Muscle of back (tissue), 3 donors: ENCODE measurements at regions not wholly inside any gene's neighbourhood (a gene's known extent, or its start where the extent isn't known, plus 50 kb on each side); places are given as distances from the start of the nearest gene placed in this dataset.

Experiments used
- DNase-seq, 3 donors: peaks; one replicate each; pipeline versions ENCODE4 v3.0.0 to v3.0.0-alpha.2; 2013

- DNase-seq: no peak
Observed at GRCh38 chr2:188138313-188138712, 153.4 kb upstream of the GULP1 start.

DNA sequence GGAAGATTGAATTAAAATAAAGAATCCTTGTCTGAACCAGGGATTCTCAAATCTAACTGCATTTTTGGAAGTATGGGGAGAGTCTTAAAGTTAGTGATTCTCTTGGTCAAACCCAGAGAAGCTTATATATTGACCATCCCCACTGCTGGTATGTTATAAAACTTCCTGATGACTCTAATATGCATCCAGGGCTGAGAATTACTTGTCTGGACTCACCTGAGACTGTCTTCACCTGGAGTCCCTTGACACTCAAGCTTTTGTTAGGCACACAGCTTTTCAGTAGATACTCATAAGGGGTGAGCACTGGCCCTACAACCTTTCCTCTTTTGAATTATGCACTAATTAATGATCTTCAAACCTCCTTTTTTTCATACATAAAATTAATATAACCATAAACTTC, 149.6 kb upstream of the GULP1 start:
- DNase-seq: no peak

GRCh38 chr2:188142636-188143295, 148.9 kb upstream of the GULP1 start:
- DNase-seq: peak in 1 of 3 donors; percentile 17

- no peak for DNase-seq
Observed at GRCh38 chr2:188145885-188146284, 145.8 kb upstream of the GULP1 start.

DNA sequence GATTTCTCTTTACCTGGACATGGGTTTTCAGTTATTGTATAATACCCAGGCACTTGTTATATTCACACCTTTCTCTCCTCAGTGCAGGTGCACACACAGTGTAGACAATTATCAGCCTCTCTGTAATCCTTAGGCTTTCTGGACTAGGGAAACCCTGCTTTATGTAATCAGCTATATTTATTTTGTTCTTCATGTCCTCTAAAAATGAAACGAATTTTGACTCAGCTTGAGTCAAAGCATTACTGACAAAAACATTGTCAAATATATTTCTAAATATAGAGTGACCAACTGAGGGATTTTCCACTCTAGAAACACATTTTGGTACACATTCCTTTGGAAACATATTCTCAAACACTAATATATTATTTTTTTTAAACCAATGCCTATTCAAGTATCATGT, 144.8 kb upstream of the GULP1 start:
- DNase-seq: no peak

GRCh38 chr2:188151670-188152069, 140.0 kb upstream of the GULP1 start:
- DNase-seq: peak in 1 of 3 donors; percentile 11

DNA sequence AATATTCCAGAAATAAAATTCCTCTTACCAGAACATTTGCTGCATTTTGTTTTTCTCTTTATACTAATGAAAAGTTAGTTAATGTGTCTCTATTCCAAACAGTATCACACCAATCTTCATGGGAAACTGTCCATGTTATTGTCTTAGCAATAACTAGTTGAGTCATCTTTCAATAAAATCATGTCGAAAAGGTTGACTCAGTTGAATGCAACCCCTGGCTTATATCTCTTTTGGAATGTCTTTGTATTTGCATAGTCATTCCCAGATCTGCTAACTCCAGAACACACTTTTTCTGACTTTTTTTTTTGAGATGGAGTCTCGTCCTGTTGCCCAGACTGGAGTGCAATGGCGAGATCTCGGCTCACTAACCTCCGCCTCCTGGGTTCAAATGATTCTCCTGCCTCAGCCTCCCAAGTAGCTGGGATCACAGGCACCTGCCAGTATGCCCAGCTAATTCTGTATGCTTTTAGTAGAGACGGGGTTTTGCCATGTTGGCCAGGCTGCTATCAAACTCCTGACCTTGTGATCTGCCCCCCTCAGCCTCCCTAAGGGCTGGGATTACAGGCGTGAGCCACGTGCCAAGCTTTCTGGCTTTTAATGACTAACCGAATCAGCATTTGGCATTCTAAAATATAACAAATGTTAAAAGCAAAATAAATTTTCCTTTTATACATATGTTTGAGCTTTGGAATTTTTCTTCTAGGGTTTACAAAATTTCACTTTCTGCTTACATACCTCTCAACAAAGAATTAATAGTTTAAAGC, 133.2 kb upstream of the GULP1 start:
- DNase-seq: no peak

DNA sequence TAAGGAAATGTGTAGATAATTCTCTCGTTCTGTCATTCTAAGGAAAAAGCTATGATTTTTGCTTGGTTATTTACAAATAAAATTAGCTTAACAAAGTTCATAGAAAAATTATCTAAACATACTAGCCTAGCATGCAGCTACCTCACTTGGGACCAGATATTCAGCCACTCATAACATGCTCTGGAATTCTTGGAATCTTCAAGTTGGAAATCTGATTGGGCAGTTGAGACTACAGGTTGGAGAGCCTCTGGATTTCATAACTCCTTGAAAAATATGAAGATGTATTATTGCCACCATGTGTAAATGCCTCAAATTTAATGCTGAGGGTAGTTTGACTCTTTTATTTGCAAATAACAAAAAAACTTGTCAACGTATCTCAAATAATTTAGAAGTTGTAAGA, 132.2 kb upstream of the GULP1 start:
- no peak for DNase-seq

- no peak for DNase-seq
Observed at GRCh38 chr2:188170356-188170755, 121.3 kb upstream of the GULP1 start.

DNA sequence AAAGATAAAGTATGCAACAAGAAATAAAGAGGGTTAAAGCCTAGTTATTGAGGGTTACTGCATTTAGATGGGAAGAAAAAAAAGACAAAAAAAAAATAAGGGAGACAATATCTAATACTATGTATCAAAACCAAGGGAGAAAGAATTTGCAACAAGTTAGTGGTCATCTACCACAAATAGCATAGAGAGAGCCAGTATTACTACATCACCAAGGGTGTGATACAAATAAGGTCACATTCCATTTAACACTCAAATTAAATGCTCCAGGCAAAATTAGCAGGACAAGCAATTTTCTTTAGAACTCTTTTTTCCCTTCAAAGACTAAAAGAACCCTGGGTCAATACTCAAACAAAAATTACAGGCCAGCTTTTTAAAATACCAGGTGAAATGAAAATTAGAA, 115.1 kb upstream of the GULP1 start:
- no peak for DNase-seq

GRCh38 chr2:188181067-188181838, 110.4 kb upstream of the GULP1 start:
- no peak for DNase-seq

- no peak for DNase-seq
Observed at GRCh38 chr2:188181884-188182283, 109.8 kb upstream of the GULP1 start.

GRCh38 chr2:188187726-188188125, 103.9 kb upstream of the GULP1 start:
- no peak for DNase-seq

- no peak for DNase-seq
Observed at GRCh38 chr2:188189356-188189755, 102.3 kb upstream of the GULP1 start.

- no peak for DNase-seq
Observed at GRCh38 chr2:188193230-188193629, 98.4 kb upstream of the GULP1 start.

GRCh38 chr2:188196343-188197008, 95.2 kb upstream of the GULP1 start:
- peak; percentile 29 to 77 (median 47) for DNase-seq

- DNase-seq: peak in 1 of 3 donors; percentile 77
Observed at GRCh38 chr2:188199716-188200128, 92.0 kb upstream of the GULP1 start.

- DNase-seq: no peak
Observed at GRCh38 chr2:188201639-188202038, 90.0 kb upstream of the GULP1 start.

DNA sequence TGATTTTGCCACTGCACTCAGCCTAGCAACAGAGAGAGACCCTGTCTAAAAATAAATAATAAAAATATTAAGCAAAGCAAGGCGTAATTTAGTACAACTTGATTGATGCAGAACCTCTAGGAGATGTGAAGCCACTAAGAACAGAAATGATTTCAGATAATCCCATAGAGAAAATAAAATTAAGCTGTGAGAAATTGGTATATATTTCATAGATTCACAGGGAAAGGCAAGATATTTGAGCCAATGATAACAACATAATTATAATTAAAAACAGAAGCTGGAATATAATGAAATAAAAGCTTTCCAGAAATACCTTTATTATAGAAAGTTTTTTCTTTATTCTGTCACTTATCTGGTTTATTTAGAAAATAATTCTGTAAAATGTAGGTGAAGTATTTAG, 88.9 kb upstream of the GULP1 start:
- no peak for DNase-seq

GRCh38 chr2:188203776-188204175, 87.9 kb upstream of the GULP1 start:
- peak in 1 of 3 donors; percentile 44 for DNase-seq

- DNase-seq: no peak
Observed at GRCh38 chr2:188204824-188205223, 86.8 kb upstream of the GULP1 start.

- no peak for DNase-seq
Observed at GRCh38 chr2:188207554-188207953, 84.1 kb upstream of the GULP1 start.
